RPMI8226 (cell line): ENCODE measurements at regions not wholly inside any gene's neighbourhood (a gene's known extent, or its start where the extent isn't known, plus 50 kb on each side); places are given as distances from the start of the nearest gene placed in this dataset.

Source experiments
- DNase-seq: peaks from one replicate; pipeline ENCODE4 v3.0.0-alpha.2; 2015

- DNase-seq = peak; percentile 10
Observed at GRCh38 chr9:4382722-4383317, 83.0 kb upstream of the GLIS3 start.

- no peak for DNase-seq
Observed at GRCh38 chr9:4381744-4382143, 81.9 kb upstream of the GLIS3 start.

GRCh38 chr9:4380406-4380805 is 80.5 kb upstream of the GLIS3 start:
- no peak for DNase-seq

GRCh38 chr9:4375424-4376200 is 75.7 kb upstream of the GLIS3 start:
- DNase-seq = no peak

- no peak for DNase-seq
Observed at GRCh38 chr9:4371108-4371507, 71.2 kb upstream of the GLIS3 start.

GRCh38 chr9:4370501-4370900 is 70.6 kb upstream of the GLIS3 start:
- DNase-seq = no peak

GRCh38 chr9:4366591-4367330 is 66.9 kb upstream of the GLIS3 start:
- peak; percentile 49 for DNase-seq

- no peak for DNase-seq
Observed at GRCh38 chr9:4365055-4365454, 65.2 kb upstream of the GLIS3 start.

- no peak for DNase-seq
Observed at GRCh38 chr9:4362281-4362680, 62.4 kb upstream of the GLIS3 start.

GRCh38 chr9:4359016-4359415 is 59.1 kb upstream of the GLIS3 start:
- DNase-seq = no peak

GRCh38 chr9:4357929-4358328 is 58.1 kb upstream of the GLIS3 start:
- DNase-seq = no peak

- DNase-seq = no peak
Observed at GRCh38 chr9:4356306-4356705, 56.4 kb upstream of the GLIS3 start.

- DNase-seq = no peak
Observed at GRCh38 chr9:4353236-4353635, 53.4 kb upstream of the GLIS3 start.

GRCh38 chr9:4349816-4350418 is 50.0 kb upstream of the GLIS3 start:
- no peak for DNase-seq
